Right renal cortex interstitium (tissue), 3 donors: ENCODE measurements at regions not wholly inside any gene's neighbourhood (a gene's known extent, or its start where the extent isn't known, plus 50 kb on each side); places are given as distances from the start of the nearest gene placed in this dataset.
"Not testable (repeated sequence)": the region's sequence is repeated elsewhere in the genome, so short reads cannot be mapped to it uniquely, and the experiment has no call there.

ENCODE experiments used
- DNase-seq, 3 donors: peaks; one replicate each; pipeline ENCODE4 v3.0.0-alpha.2; 2013; ENCODE audit warnings: low read depth in 3 of 3, low spot score in 2 of 3

DNA sequence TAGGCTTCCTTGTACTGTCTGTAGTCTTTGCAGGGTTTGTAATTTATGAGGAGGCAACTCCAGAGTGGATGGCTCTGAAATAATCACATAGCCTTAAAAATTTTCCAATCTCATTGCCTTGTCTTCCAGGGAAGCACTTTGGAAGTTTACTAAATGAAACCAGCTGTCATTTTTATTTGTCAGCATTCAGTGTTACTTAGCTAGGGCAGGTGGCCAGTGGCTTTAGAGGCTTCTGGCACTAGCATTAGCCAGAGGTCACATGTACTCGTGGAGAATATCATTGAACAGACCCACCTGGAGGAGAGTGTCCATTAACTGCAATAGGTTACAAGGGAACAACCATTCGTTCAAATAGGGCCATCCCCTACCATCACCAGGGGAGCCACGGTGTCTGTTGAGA lies 160.3 kb upstream of the SLC28A3 start:
- no peak for DNase-seq

- no peak for DNase-seq
These were observed 161.0 kb upstream of the SLC28A3 start for GRCh38 chr9:84501587-84501986.

DNA sequence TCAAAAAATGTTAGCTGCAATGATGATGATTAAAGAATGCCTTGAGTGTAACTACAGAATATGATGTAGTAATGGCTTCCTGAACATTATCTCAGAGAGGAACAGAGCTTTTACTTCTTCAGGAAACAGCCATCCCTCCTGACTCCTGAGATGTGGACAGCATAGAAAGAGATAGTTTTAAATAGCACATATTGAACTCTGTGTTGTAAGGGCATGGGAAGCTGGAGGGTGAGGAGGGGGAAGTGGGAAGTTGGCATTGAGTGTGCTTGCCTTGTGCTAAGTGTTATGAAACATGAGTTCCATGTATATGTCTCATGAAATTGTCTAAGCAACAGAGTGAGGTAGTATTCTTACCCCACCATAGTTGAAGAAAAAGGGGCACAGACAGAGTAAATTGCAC lies 161.5 kb upstream of the SLC28A3 start:
- no peak for DNase-seq

DNA sequence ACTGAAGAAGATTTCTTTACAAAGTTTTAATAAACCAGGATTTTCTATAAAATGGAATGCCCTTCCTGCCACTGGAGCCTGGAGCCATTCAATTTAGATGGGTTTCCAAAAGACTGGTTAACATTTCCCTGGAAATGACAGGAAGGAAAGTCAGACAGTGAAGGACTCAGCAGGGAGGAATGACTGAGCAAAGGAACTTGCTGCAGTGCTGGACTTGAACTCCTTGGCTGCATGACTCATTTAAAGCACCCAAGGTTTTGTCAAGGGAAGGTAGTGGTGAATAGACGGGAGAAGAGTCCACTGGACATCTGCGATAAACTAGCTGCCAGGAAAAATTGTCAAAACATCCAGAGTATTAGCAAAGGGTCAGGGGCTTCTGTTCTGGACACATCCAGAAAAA lies 163.8 kb upstream of the SLC28A3 start:
- DNase-seq: no peak

DNA sequence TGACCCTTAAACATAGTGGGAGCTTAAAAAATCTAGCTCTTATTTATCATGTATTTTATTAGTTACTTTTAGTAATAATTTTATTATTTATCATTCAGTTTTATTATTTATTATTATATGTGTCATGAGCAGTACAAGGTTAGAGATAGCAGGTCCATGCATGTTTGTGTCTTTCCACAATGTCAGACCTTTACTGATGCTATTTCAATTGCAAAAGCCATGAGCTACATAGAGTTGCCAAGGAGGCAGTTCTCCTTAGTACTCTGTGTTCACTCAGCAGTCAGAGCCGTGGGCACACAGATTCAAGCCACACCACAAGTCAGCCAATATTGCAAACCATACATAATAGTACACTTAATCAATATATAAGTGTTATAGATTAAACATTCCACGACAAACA lies 157.9 kb upstream of the NTRK2 start:
- no peak for DNase-seq

DNA sequence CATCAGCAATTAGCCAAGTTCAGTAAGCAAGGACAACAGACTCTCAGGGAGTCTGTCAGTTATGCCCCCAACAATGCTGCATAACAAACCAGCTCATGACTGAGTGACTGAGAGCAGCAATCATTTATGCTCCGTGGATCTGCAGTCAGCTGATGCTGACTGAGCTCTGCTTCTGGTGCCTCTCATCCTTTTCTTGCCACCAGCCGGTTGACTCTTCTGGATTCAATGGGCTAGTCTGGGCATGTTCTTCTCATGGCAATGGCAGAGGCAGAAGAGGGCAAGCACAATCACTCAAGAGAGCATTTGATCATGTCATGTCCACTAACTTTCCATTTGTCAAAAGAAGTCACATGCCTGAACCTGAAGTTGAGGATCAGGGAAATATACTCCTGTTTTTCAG lies 157.0 kb upstream of the NTRK2 start:
- DNase-seq: no peak

DNA sequence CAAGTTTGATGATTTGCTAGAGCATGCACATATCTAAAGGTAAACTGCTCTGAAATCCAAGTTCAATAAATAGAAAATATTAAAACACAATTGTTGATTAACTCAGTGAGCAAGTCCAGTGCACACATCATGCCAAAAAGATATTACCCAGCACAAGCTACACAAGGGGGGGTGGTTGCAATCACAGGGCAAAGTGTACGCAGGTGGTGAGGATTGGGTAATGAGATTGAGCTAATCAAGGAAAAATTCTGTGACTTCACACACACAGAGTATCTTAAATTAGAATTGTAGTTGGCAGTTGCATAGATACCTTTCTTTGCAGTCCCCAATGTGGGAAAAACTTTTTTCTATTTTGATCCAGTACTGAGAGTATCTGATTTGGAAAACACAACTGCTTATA lies 156.1 kb upstream of the NTRK2 start:
- DNase-seq: no peak

DNA sequence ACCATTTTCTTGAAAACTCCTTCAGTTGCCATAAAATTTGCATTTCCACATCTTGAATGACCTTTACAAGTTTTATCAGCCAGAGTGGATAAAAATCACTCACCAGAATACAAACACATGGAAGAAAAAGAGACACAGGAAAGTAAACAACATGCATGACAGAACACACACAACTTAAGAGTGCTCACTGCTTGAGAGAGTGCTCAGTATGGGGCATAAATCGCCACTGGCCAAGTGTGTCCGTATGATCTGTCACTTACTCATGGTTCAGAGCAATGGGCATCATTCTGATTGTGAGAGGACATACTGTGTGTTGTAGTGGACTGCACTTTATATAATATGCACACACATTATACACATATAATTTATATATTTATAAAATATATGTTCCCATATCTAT lies 155.6 kb upstream of the NTRK2 start:
- DNase-seq: no peak

GRCh38 chr9:84514421-84514820 lies 155.1 kb upstream of the NTRK2 start:
- DNase-seq: no peak

GRCh38 chr9:84517026-84517425 lies 152.5 kb upstream of the NTRK2 start:
- no peak for DNase-seq

- DNase-seq: no peak
These were observed 150.1 kb upstream of the NTRK2 start for GRCh38 chr9:84519413-84519812.

DNA sequence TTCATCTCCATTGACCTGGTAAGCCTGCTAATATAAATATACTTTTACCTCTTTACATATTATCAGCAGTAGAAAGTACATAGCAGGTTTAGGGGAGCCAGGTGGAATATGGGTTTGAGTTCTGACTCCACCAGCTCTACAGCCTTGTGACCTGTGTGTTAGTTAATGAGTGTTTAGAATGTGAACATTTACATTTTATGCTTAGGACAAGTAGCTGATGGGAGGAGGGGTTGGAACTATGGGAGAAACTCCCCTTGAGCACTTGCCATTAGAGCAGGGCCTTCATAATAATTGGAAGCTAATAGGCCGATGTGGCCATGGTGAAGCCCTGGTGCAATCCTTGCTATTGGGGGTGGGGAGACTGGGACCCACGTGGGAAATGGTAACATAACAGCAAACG lies 148.3 kb upstream of the NTRK2 start:
- DNase-seq: no peak

DNA sequence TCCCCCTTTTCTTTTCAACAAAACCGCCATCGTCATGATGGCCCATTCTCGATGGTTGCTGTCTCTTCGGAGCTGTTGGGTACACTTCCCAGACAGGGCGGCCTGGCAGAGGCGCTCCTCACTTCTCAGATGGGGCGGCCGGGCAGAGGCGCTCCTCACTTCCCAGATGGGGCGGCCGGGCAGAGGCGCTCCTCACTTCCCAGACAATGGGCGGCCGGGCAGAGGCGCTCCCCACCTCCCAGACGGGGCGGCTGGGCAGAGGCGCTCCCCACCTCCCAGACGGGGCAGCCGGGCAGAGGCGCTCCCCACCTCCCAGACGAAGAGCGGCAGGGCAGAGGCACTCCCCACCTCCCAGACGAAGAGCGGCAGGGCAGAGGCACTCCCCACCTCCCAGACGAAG lies 143.3 kb upstream of the NTRK2 start:
- DNase-seq: not testable (repeated sequence)

DNA sequence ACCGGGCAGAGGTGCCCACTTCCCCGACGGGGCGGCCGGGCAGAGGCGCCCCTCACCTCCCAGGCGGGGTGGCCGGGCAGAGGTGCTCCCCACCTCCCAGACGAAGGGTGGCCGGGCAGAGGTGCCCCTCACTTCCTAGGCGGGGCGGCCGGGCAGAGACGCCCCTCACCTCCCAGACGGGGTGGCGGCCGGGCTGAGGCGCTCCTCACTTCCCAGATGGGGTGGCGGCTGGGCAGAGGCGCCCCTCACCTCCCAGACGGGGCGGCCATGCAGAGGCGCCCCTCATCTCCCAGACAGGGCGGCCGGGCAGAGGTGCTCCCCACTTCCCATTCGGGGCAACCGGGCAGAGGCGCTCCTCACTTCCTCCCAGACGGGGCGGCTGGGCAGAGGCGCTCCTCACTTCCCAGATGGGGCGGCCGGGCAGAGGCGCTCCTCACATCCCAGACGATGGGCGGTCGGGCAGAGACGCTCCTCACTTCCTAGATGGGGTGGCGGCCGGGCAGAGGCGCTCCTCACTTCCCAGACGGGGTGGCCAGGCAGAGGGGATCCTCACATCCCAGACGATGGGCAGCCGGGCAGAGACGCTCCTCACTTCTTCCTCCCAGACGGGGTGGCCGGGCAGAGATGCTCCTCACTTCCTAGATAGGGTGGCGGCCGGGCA lies 142.3 kb upstream of the NTRK2 start:
- not testable (repeated sequence) for DNase-seq

GRCh38 chr9:84535973-84536372 lies 133.6 kb upstream of the NTRK2 start:
- DNase-seq: not testable (repeated sequence)

- DNase-seq: no peak
These were observed 130.7 kb upstream of the NTRK2 start for GRCh38 chr9:84538879-84539278.

DNA sequence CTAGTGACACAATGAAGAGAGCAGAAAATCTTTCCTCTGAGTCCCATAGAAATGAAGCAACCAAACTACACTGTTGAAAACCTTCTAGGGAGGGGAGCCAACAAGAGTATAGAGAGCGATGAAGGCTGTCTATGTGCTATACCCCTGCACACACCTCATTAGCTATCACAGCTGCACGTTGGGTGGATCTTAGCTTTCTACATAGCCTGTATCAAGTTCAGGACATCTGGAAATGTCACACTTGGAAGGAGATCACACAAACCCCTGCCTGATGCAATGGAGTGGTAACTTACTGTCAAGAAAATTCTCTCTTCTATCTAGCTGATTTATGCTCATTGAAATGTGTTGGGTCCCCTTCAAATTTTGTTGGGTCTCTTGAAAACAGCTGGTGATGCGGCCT lies 127.0 kb upstream of the NTRK2 start:
- DNase-seq: peak in 1 of 3 donors; percentile 30

- DNase-seq: peak in 1 of 3 donors; percentile 27
These were observed 115.4 kb upstream of the NTRK2 start for GRCh38 chr9:84554069-84554664.

- no peak for DNase-seq
These were observed 113.0 kb upstream of the NTRK2 start for GRCh38 chr9:84556556-84556955.

DNA sequence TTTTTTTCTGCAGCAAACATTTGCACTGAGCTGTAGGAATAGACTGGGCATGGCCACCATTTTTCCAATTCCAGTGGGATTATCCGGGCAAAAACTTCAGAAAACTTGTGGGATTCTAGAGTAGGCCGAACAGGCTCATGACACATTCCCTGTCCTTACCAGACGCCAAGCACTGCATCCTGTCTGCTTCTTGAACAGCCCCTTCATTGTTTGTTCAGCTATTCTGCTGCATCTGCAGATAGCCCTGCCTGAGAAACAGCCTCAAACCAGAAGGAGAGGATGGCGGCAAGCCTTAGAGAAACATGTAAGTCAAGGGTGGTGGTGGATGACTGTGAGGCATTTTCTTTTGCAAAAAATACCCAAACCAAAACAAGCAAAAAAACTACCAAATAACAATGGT lies 111.8 kb upstream of the NTRK2 start:
- DNase-seq: no peak

DNA sequence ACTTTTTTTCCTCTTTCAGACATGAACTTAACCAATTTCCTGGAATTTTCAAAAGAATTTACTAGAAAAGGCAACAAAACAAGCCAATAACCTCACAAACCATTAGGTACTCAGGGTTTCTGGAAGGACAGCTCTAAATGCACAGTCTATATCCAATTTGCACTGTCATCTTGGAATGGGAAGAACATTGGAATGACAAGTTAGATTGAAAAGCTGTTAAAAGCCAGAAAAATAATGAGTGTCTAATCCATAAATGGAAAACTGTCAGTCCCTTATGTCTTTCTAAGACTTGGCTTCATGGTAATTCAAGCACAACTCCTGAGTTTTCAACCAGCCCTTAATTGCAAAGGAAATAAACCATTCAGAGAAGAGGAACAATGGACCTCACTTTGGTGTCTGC lies 105.8 kb upstream of the NTRK2 start:
- no peak for DNase-seq

GRCh38 chr9:84567805-84568204 lies 101.7 kb upstream of the NTRK2 start:
- DNase-seq: no peak
